Keratinocyte (primary cell): ENCODE measurements at regions not wholly inside any gene's neighbourhood (a gene's known extent, or its start where the extent isn't known, plus 50 kb on each side); places are given as distances from the start of the nearest gene placed in this dataset.

ENCODE experiments used
- EZH2 ChIP-seq: IDR thresholded peaks from one replicate; pipeline ENCODE4 v1.6.1; 2012; ENCODE audit warnings: inconsistent platforms, mild to moderate bottlenecking, low read length, moderate library complexity
- TF ChIP-seq, protein P1 (sequence below), 3 experiments: IDR thresholded peaks in 1 of 3; conservative IDR thresholded peaks in 1 of 3; optimal IDR thresholded peaks in 1 of 3; 2 replicates in 2 of 3; 3 replicates in 1 of 3; pipeline versions ENCODE3 to v1.5.1; 2011; ENCODE audit warnings: low read length in 3 of 3, mild to moderate bottlenecking in 3 of 3, moderate library complexity in 2 of 3, control low read depth in 1 of 3, inconsistent platforms in 1 of 3; ENCODE audit not compliant: insufficient read depth in 2 of 3; ENCODE audit errors: extremely low read depth in 1 of 3

DNA sequence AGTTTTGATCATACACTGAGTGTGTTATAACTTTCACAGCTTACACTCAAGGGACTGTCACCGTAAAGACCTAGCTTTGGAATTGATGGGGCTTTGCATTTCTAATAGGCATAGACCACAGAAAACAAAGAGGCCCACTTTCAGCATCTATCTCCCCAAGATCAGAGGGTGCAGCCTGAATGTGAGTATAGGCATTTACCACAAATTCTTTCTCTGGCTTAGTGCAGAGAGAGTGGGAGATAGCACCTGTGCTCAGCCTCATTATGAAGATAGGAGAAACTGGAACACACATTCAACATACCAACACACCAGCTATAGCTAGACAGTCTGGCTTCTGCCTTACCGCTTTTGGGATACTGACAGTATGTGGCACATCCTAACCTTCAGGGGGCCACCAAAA lies 783.4 kb upstream of the GRAMD2B start:
- TF ChIP-seq, protein P1, sequence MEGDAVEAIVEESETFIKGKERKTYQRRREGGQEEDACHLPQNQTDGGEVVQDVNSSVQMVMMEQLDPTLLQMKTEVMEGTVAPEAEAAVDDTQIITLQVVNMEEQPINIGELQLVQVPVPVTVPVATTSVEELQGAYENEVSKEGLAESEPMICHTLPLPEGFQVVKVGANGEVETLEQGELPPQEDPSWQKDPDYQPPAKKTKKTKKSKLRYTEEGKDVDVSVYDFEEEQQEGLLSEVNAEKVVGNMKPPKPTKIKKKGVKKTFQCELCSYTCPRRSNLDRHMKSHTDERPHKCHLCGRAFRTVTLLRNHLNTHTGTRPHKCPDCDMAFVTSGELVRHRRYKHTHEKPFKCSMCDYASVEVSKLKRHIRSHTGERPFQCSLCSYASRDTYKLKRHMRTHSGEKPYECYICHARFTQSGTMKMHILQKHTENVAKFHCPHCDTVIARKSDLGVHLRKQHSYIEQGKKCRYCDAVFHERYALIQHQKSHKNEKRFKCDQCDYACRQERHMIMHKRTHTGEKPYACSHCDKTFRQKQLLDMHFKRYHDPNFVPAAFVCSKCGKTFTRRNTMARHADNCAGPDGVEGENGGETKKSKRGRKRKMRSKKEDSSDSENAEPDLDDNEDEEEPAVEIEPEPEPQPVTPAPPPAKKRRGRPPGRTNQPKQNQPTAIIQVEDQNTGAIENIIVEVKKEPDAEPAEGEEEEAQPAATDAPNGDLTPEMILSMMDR (optimal IDR thresholded peaks at IDR 0.05 in 1 of 3, IDR thresholded peaks at IDR 0.05 in 1 of 3, conservative IDR thresholded peaks at IDR 0.05 in 1 of 3; ENCODE audit: extremely low read depth in 1 of 3, insufficient read depth in 2 of 3, low read length in 3 of 3): no peak
- TF ChIP-seq EZH2: no peak
